ENCODE measurements at regions not wholly inside any gene's neighbourhood (a gene's known extent, or its start where the extent isn't known, plus 50 kb on each side); places are given as distances from the start of the nearest gene placed in this dataset.

DNA sequence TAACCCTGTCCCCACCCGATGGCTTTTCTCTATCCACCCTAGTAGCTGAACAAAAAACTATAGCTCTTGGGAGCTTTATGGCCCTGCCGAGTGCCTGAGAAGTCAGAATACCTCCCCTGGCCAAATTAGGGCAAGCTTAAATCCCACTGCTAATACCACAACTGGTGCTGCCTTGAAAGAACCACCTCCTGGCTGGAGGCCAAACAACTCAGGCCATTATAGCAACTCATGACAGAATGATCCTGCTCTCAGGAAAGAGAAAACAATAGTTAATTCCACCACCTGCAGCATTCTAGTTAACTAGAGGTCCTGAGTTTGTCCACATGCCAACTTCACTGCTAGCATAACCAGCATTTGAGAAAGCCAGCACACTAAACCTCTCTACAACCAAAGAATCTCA, 123.2 kb downstream of the RTP4 start:
- no peaks in the 10 kb centered on the region for H4K20me1 ChIP-seq (replicated peaks; ENCODE audit: insufficient read depth)
- Mint-ChIP-seq H3K27me3 (ENCODE audit: insufficient read depth, low read depth, poor library complexity) (no peaks in the 10 kb centered on the region), H3K4me1 (peaks cover 3% of the 10 kb centered on the region; the same call in 1 of the 3 replicates), H3K9me3 (peaks cover 66% of the 10 kb centered on the region), H3K27ac (no peak overlapping the region), H3K36me3 (ENCODE audit: low read depth) (peaks cover 58% of the 10 kb centered on the region), H3K4me3 (no peak overlapping the region)
- H3K9me2 ChIP-seq (ENCODE audit: insufficient read depth) = 0 out of 2 replicates have a peak, but pooled peaks cover 3% of the 10 kb centered on the region
- H3F3A ChIP-seq (replicated peaks; ENCODE audit: low read depth) = no peaks in the 10 kb centered on the region
- no peaks in the 10 kb centered on the region for H3K27me3 ChIP-seq (ENCODE audit: insufficient read depth)
- H3K27ac ChIP-seq (ENCODE audit: low read depth) = no peak overlapping the region
- no peak for ATAC-seq
- no peak overlapping the region for H2AFZ ChIP-seq
- H3K4me2 ChIP-seq = no peak overlapping the region
- no peak for DNase-seq (ENCODE audit: low spot score)
- H3K4me1 ChIP-seq (ENCODE audit: insufficient read depth) = no peaks in the 10 kb centered on the region
- H3K79me2 ChIP-seq (replicated peaks; ENCODE audit: insufficient read depth) = no peaks in the 10 kb centered on the region
- no peak overlapping the region for H3K4me3 ChIP-seq
- peaks cover 27% of the 10 kb centered on the region for H3K36me3 ChIP-seq (ENCODE audit: insufficient read depth)
- TF ChIP-seq ZNF114 (CRISPR knock-in tag; IDR thresholded peaks at IDR 0.05) = no peak
- TF ChIP-seq, protein P1, sequence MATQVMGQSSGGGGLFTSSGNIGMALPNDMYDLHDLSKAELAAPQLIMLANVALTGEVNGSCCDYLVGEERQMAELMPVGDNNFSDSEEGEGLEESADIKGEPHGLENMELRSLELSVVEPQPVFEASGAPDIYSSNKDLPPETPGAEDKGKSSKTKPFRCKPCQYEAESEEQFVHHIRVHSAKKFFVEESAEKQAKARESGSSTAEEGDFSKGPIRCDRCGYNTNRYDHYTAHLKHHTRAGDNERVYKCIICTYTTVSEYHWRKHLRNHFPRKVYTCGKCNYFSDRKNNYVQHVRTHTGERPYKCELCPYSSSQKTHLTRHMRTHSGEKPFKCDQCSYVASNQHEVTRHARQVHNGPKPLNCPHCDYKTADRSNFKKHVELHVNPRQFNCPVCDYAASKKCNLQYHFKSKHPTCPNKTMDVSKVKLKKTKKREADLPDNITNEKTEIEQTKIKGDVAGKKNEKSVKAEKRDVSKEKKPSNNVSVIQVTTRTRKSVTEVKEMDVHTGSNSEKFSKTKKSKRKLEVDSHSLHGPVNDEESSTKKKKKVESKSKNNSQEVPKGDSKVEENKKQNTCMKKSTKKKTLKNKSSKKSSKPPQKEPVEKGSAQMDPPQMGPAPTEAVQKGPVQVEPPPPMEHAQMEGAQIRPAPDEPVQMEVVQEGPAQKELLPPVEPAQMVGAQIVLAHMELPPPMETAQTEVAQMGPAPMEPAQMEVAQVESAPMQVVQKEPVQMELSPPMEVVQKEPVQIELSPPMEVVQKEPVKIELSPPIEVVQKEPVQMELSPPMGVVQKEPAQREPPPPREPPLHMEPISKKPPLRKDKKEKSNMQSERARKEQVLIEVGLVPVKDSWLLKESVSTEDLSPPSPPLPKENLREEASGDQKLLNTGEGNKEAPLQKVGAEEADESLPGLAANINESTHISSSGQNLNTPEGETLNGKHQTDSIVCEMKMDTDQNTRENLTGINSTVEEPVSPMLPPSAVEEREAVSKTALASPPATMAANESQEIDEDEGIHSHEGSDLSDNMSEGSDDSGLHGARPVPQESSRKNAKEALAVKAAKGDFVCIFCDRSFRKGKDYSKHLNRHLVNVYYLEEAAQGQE (IDR thresholded peaks at IDR 0.05; ENCODE audit: unreplicated experiment) = no peak
- no peak for TF ChIP-seq EZH2phosphoT487 (IDR thresholded peaks at IDR 0.05; ENCODE audit: unreplicated experiment)
- no peak for TF ChIP-seq ZNF331 (CRISPR knock-in tag; IDR thresholded peaks at IDR 0.05; ENCODE audit: low read depth)
- TF ChIP-seq, protein P2, sequence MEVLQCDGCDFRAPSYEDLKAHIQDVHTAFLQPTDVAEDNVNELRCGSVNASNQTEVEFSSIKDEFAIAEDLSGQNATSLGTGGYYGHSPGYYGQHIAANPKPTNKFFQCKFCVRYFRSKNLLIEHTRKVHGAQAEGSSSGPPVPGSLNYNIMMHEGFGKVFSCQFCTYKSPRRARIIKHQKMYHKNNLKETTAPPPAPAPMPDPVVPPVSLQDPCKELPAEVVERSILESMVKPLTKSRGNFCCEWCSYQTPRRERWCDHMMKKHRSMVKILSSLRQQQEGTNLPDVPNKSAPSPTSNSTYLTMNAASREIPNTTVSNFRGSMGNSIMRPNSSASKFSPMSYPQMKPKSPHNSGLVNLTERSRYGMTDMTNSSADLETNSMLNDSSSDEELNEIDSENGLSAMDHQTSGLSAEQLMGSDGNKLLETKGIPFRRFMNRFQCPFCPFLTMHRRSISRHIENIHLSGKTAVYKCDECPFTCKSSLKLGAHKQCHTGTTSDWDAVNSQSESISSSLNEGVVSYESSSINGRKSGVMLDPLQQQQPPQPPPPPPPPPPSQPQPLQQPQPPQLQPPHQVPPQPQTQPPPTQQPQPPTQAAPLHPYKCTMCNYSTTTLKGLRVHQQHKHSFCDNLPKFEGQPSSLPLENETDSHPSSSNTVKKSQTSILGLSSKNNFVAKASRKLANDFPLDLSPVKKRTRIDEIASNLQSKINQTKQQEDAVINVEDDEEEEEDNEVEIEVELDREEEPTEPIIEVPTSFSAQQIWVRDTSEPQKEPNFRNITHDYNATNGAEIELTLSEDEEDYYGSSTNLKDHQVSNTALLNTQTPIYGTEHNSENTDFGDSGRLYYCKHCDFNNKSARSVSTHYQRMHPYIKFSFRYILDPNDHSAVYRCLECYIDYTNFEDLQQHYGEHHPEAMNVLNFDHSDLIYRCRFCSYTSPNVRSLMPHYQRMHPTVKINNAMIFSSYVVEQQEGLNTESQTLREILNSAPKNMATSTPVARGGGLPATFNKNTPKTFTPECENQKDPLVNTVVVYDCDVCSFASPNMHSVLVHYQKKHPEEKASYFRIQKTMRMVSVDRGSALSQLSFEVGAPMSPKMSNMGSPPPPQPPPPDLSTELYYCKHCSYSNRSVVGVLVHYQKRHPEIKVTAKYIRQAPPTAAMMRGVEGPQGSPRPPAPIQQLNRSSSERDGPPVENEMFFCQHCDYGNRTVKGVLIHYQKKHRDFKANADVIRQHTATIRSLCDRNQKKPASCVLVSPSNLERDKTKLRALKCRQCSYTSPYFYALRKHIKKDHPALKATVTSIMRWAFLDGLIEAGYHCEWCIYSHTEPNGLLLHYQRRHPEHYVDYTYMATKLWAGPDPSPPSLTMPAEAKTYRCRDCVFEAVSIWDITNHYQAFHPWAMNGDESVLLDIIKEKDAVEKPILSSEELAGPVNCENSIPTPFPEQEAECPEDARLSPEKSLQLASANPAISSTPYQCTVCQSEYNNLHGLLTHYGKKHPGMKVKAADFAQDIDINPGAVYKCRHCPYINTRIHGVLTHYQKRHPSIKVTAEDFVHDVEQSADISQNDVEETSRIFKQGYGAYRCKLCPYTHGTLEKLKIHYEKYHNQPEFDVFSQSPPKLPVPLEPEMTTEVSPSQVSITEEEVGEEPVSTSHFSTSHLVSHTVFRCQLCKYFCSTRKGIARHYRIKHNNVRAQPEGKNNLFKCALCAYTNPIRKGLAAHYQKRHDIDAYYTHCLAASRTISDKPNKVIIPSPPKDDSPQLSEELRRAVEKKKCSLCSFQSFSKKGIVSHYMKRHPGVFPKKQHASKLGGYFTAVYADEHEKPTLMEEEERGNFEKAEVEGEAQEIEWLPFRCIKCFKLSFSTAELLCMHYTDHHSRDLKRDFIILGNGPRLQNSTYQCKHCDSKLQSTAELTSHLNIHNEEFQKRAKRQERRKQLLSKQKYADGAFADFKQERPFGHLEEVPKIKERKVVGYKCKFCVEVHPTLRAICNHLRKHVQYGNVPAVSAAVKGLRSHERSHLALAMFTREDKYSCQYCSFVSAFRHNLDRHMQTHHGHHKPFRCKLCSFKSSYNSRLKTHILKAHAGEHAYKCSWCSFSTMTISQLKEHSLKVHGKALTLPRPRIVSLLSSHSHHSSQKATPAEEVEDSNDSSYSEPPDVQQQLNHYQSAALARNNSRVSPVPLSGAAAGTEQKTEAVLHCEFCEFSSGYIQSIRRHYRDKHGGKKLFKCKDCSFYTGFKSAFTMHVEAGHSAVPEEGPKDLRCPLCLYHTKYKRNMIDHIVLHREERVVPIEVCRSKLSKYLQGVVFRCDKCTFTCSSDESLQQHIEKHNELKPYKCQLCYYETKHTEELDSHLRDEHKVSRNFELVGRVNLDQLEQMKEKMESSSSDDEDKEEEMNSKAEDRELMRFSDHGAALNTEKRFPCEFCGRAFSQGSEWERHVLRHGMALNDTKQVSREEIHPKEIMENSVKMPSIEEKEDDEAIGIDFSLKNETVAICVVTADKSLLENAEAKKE (CRISPR knock-in tag; IDR thresholded peaks at IDR 0.05) = no peak
- no peak for TF ChIP-seq CREB1 (CRISPR knock-in tag; IDR thresholded peaks at IDR 0.05; ENCODE audit: low read depth)
- TF ChIP-seq JUNB (IDR thresholded peaks at IDR 0.05; ENCODE audit: unreplicated experiment) = no peak
- TF ChIP-seq POLR2AphosphoS5 (IDR thresholded peaks at IDR 0.05; ENCODE audit: low read depth) = no peak
- TF ChIP-seq STAT1 (IDR thresholded peaks at IDR 0.05; ENCODE audit: unreplicated experiment) = no peak
- TF ChIP-seq, protein P3, sequence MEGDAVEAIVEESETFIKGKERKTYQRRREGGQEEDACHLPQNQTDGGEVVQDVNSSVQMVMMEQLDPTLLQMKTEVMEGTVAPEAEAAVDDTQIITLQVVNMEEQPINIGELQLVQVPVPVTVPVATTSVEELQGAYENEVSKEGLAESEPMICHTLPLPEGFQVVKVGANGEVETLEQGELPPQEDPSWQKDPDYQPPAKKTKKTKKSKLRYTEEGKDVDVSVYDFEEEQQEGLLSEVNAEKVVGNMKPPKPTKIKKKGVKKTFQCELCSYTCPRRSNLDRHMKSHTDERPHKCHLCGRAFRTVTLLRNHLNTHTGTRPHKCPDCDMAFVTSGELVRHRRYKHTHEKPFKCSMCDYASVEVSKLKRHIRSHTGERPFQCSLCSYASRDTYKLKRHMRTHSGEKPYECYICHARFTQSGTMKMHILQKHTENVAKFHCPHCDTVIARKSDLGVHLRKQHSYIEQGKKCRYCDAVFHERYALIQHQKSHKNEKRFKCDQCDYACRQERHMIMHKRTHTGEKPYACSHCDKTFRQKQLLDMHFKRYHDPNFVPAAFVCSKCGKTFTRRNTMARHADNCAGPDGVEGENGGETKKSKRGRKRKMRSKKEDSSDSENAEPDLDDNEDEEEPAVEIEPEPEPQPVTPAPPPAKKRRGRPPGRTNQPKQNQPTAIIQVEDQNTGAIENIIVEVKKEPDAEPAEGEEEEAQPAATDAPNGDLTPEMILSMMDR (conservative IDR thresholded peaks at IDR 0.05; ENCODE audit: low read depth in 2 of 2) = no peak
- TF ChIP-seq EZH2 (IDR thresholded peaks at IDR 0.05; ENCODE audit: low read depth, unreplicated experiment) = no peak
- TF ChIP-seq, protein P4, sequence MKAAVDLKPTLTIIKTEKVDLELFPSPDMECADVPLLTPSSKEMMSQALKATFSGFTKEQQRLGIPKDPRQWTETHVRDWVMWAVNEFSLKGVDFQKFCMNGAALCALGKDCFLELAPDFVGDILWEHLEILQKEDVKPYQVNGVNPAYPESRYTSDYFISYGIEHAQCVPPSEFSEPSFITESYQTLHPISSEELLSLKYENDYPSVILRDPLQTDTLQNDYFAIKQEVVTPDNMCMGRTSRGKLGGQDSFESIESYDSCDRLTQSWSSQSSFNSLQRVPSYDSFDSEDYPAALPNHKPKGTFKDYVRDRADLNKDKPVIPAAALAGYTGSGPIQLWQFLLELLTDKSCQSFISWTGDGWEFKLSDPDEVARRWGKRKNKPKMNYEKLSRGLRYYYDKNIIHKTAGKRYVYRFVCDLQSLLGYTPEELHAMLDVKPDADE (IDR thresholded peaks at IDR 0.05) = no peak
- TF ChIP-seq NANOG (IDR thresholded peaks at IDR 0.05; ENCODE audit: borderline replicate concordance) = no peak

All from GM23338 (cell line).